ENCODE measurements at regions not wholly inside any gene's neighbourhood (a gene's known extent, or its start where the extent isn't known, plus 50 kb on each side); places are given as distances from the start of the nearest gene placed in this dataset.

DNA sequence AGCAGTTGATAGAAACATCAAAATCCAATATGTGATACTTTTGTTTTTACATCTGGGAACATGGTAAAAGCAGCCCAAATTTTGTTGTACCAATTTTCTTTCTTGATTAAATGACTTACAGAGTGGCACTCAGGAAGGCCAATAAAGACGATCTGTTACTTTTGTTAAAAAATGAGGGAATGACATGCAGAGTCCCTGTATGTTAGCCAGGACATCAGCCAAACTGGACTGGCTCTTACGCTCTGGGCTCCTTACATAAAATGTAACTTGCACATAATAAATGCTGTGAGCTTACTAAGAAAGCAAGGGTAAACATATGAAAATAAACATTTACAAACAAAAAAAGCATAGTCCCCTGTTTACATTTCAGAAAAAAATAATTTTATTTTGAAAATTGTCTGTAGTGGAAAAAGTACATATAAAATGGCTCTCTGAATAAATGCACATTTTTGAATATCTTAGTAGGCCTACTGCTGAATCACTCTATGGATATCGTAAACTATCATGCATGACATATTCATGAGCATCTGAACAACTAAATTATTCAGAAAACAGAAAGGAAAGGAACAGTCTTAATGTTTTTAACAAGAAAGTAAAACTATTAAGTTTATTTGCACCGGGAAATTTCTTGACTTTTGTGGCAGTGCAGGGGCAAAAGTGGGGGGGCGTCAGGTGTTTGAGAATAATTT, 534.5 kb downstream of the KCTD12 start:
- no peak for DNase-seq (ENCODE audit: low spot score)
- TF ChIP-seq, protein P1, sequence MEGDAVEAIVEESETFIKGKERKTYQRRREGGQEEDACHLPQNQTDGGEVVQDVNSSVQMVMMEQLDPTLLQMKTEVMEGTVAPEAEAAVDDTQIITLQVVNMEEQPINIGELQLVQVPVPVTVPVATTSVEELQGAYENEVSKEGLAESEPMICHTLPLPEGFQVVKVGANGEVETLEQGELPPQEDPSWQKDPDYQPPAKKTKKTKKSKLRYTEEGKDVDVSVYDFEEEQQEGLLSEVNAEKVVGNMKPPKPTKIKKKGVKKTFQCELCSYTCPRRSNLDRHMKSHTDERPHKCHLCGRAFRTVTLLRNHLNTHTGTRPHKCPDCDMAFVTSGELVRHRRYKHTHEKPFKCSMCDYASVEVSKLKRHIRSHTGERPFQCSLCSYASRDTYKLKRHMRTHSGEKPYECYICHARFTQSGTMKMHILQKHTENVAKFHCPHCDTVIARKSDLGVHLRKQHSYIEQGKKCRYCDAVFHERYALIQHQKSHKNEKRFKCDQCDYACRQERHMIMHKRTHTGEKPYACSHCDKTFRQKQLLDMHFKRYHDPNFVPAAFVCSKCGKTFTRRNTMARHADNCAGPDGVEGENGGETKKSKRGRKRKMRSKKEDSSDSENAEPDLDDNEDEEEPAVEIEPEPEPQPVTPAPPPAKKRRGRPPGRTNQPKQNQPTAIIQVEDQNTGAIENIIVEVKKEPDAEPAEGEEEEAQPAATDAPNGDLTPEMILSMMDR (IDR thresholded peaks at IDR 0.05; ENCODE audit: borderline replicate concordance, control extremely low read depth, extremely low read depth, insufficient read depth, missing control alignments), result no peak
- in situ Hi-C loops (cut with MboI; ENCODE audit: low sequenced_read_pairs, unreplicated experiment), result no loop called here

DNA sequence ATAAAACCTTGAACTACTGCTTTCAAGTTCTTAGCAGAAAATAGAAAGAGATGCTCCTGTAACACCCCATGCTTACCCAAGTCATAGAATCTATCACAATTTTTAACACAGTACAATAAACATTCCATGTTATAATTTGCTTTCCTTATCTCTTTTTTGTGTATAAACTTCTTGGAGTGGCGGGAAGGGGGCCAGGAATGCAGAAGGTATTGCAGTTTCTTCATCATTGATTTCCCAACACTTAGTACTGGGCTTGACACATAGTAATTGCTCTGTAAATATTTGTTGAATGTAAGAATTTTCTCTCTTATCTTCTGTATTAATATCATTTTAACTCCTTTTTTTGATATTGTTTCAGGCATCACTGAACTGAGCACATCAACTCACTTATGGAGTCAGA, 535.8 kb downstream of the KCTD12 start:
- no peak for DNase-seq (ENCODE audit: low spot score)
- in situ Hi-C loops (cut with MboI; ENCODE audit: low sequenced_read_pairs, unreplicated experiment), result no loop called here
- TF ChIP-seq, protein P1 (IDR thresholded peaks at IDR 0.05; ENCODE audit: borderline replicate concordance, control extremely low read depth, extremely low read depth, insufficient read depth, missing control alignments), result no peak

DNA sequence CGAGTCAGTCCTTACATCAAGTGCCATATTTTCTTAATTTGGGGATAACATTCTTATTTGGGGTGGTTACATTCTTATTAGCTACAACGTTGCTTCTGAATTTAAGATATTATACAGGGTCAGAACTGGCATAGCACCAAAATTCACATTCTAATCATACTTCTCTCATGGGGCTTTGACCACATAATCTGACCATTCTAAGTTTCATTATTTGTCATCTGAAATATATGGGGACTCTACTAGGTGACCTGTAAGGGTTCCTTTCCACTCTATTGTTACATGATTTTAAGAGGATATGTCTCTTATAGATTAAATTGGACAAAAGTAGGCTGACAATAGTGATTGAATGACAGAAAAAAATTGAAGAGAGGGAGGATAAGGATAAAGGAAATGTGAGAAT, 536.5 kb downstream of the KCTD12 start:
- DNase-seq (ENCODE audit: low spot score), result no peak
- in situ Hi-C loops (cut with MboI; ENCODE audit: low sequenced_read_pairs, unreplicated experiment), result no loop called here

DNA sequence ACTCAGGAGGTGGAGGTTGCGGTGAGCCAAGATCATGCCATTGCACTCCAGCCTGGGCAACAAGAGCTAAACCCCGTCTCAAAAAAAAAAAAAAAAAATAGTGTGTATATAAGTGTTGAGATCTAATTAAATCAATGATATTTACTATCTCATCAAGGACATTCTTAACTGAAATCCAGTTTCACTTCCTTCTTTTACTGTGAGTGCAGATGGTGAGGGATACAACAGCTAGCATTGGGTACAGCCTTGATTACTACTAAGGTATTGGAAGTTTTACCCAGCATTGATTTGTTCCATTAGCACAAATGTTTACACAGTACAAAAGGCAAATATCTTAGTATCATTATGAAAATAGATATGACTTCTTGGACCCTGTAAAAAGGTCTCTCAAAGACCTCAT, 546.6 kb downstream of the KCTD12 start:
- TF ChIP-seq, protein P1 (IDR thresholded peaks at IDR 0.05; ENCODE audit: borderline replicate concordance, control extremely low read depth, extremely low read depth, insufficient read depth, missing control alignments), result no peak
- in situ Hi-C loops (cut with MboI; ENCODE audit: low sequenced_read_pairs, unreplicated experiment), result no loop called here
- DNase-seq (ENCODE audit: low spot score), result no peak

More for the DNA sequence above, 536.5 kb downstream of the KCTD12 start:
- TF ChIP-seq, protein P1 (IDR thresholded peaks at IDR 0.05; ENCODE audit: borderline replicate concordance, control extremely low read depth, extremely low read depth, insufficient read depth, missing control alignments), result no peak

DNA sequence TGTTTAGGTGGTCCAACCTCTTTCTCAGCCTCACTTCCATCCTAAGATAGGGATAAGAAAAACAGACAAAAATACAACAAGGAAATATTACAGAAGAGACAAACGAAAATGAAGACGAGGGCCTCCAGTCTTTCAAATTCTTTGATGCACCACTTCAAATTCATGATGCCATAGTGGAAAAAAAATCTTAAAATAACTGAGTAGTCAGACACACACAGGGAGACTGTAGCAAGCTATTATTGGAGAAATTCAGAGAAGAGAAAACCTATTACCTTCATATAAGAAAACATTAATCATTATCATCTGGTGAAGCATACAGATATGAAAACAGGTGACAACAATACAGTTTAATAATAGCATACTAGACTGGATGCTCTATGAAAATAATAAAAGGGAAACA, 548.2 kb downstream of the KCTD12 start:
- TF ChIP-seq, protein P1 (IDR thresholded peaks at IDR 0.05; ENCODE audit: borderline replicate concordance, control extremely low read depth, extremely low read depth, insufficient read depth, missing control alignments), result no peak
- no peak for DNase-seq (ENCODE audit: low spot score)
- in situ Hi-C loops (cut with MboI; ENCODE audit: low sequenced_read_pairs, unreplicated experiment), result no loop called here

DNA sequence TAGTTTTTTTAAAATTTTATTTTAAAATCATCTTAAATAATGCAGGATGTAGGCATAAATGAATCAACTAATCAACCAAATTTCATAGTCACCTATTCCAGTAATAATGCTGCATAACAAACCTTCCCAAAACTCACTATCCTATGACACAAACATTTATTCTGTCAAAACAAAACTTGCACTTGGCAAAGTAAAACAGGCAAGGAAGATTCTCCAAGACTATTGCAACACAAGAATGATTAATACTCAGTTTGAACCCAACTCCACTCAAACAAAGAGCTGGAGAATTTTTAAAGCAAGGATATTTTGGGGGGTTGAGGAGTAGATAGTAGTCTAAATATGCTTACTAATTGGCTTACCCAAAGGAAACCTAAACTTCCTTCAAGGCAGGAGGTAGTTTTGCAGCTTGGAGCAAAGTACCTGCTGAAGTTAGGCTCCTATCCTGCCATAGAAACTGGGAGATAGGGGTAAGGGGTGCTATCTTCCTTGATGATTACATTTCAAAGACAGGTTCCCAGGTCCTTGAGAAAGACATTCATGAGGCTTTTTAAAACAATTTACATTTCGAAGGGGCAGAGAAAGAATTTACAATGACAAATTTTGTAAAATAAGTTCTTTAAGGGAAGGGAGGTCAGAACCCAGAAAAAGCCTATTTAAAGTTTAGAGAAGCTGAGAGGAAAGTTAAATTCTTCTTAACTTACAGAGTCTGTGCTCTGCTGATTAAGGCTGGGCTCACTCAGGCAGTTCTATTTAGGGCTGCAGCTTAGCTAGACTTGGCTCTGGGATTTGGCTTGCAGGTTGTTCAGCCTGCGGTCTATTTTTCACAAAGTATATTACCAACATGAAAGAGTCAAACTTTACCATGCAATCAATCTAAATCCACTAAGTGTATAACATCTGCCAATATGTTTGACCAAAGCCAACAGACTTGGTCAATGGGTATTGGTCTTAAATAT, 549.0 kb downstream of the KCTD12 start:
- in situ Hi-C loops (cut with MboI; ENCODE audit: low sequenced_read_pairs, unreplicated experiment), result no loop called here
- TF ChIP-seq, protein P1 (IDR thresholded peaks at IDR 0.05; ENCODE audit: borderline replicate concordance, control extremely low read depth, extremely low read depth, insufficient read depth, missing control alignments), result no peak
- no peak for DNase-seq (ENCODE audit: low spot score)

Data from GM13976 (cell line).